Stimulated activated CD4-positive, alpha-beta T cell treated with anti-CD3 and anti-CD28 coated beads, Interleukin-1b, Interleukin-23, amount 100 ng/mL, for 24 hours (primary cell): ENCODE measurements at regions not wholly inside any gene's neighbourhood (a gene's known extent, or its start where the extent isn't known, plus 50 kb on each side); places are given as distances from the start of the nearest gene placed in this dataset.

Experiments
- DNase-seq, 4 experiments: peaks; one replicate each; pipeline ENCODE4 v3.0.0-alpha.2; 2020; ENCODE audit warnings: low read depth in 4 of 4, low spot score in 1 of 4

DNA sequence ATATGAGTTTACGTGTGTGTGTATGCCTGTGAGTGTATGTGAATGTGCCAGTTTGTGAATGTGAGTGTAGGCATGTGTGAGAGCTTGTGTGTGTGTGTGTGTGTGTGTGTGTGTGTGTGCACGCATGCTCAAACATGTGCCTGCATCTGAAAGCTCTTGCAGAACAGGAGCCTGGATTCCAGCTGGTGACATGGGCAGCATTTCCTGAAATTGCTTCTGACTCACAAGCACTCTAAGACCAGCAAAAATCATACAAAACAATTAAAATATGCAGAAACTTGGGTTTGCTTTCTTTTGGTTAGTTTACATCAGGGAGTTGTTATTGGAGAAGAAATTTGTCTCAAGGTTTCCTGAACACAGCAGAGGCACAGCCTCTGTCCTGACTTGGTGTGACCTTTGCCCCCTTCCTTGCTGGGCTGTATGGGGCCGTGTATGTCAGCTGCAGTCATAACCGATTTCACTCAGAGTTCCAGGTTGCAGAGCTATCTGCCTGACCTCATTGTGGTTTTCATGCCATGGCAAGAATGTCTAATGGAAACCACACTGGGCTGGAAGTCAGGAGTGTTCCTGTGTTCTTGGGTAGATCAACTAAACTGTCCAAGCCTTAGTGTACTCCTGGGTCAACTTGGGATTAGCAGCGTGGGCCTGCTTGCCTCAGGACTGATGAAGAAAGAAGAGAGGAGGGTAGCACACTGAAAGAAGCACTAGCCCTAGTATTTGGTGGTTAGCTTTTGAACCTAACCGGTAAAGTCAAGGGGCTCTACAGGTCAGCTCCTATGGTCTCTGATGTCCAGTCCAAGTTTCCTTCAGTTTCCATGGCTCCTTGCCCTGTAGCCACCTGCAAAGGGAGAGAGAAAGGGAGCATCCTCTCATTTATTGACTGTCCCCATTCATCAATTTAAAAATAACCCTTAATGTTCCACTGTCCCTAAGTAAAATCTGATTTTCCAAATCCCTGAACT is 143.7 kb downstream of the SNX19 start:
- no peak for DNase-seq

DNA sequence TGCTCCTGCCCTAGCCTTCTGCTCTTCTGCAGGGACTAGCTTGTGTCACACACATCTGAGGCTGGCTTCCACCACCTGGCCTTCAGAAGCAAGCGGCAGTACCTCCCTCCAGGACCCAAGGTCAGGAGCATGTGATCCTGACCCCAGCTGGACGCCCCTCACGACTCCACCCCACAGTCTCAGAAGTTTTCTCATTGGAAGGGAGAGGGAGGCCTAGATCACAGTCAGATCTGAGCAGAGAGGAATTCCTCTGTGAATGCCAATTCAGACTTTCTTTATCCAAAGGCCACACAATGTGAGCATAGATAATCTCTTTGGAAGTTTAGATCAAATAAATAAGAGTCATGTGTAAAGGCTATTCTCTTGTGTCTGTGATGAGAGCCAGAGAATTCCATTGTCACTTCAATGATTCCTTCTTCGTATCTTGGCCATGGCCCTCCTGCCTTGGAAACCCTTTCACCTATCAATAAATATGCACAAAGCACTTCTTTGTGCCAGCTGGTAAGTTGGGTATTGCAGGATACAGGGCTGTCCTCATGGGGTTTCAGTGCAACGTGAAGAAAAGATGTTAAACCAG is 142.9 kb downstream of the SNX19 start:
- DNase-seq: no peak

GRCh38 chr11:130774703-130775102 is 141.6 kb downstream of the SNX19 start:
- DNase-seq: no peak

- no peak for DNase-seq
Observed at GRCh38 chr11:130775306-130776060, 140.8 kb downstream of the SNX19 start.

- no peak for DNase-seq
Observed at GRCh38 chr11:130776061-130776419, 140.2 kb downstream of the SNX19 start.

DNA sequence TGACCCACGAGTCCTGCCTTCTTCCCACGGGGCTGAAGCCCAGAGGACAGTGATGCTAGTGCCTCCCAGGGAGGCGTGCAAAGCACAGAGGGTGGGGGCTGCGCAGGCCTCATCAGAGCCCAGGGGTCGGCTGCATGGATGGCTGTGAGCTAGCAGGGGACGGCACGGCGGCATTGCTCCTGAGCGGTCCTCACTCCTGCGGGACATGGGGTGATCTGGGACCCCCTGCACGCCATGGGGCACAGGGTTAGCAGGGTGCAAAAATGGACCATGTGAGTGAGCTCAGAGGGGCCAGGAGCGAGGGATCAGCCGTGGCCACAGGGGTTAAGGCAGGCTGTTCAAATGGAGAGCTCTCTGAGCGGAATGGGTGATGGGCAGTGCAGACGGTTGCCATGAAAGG is 138.3 kb downstream of the SNX19 start:
- DNase-seq: no peak

GRCh38 chr11:130778705-130779104 is 137.6 kb downstream of the SNX19 start:
- DNase-seq: no peak

GRCh38 chr11:130779267-130779666 is 137.0 kb downstream of the SNX19 start:
- DNase-seq: no peak

- no peak for DNase-seq
Observed at GRCh38 chr11:130779943-130780342, 136.3 kb downstream of the SNX19 start.

GRCh38 chr11:130780437-130780836 is 135.8 kb downstream of the SNX19 start:
- no peak for DNase-seq

DNA sequence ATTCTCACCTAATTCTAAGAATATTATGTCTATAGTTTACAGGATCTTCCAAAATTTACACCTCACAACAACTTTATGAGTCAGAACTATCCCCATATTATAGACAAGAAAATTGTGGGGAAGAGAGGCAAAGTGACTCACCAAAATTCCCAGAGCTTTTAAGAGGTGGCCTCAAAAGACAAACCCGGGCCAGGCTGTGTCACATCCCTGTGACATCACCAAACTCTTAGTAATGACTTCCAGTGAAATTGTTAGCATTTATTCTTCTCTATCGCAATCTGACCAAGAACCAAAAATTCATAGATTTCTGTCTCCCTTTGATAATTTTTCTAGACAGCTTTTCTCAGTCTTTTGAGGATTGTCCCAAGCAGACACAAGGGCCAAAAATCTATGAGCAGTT is 134.3 kb downstream of the SNX19 start:
- DNase-seq: no peak

- no peak for DNase-seq
Observed at GRCh38 chr11:130782361-130783222, 133.7 kb downstream of the SNX19 start.

DNA sequence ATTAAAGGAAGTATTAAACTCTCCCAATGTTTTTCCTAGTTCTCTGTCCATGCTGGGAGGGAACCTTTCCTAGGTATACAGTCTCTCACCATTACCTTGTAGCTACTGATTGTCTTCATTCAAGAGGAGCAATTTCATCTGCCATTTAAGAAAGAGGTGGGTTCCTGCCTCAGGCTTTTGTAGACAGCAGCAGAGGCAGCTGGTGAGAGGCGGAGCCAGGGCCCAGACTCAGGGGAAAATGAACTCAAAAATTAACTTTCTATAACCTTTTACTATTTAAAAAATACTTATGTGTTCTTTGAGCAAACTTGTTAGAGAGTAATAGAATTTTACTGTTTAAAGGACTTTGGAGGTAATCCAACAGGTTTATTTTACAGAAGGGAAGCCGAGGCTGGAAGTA is 133.0 kb downstream of the SNX19 start:
- DNase-seq: no peak

DNA sequence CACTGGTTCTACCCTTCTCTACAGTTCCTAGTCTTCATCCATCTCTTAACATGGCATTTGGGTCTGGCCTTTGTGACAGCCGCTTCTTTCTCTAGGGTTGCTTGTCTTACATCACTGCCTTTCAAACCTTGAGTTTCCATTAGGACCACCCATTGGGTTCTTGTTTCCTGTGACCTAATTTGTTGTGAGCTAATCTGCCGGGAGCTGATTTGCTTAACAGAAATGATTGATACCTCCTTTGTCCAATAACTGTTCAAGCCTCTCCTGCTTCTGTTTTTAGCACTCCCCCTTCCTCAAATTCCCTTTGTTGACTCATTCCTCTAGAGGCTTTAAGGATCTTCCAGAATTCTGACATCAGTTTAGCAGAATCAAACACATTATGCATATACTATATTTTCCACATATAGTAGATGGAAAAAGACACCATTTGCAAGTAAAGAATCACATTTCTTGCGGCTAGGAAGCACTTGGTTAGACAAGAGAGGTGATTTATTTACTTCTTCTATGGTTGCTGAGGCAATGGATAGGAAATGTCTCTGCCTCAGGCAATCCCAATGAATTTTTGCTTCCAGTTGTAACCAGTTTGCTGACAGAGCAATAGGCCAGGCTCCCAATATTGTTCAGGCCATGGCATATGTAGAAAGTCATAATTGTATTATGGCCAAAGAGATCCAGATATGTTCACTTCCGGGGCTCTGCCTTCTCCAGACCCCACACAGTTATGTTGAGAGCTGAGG is 130.7 kb downstream of the SNX19 start:
- no peak for DNase-seq

DNA sequence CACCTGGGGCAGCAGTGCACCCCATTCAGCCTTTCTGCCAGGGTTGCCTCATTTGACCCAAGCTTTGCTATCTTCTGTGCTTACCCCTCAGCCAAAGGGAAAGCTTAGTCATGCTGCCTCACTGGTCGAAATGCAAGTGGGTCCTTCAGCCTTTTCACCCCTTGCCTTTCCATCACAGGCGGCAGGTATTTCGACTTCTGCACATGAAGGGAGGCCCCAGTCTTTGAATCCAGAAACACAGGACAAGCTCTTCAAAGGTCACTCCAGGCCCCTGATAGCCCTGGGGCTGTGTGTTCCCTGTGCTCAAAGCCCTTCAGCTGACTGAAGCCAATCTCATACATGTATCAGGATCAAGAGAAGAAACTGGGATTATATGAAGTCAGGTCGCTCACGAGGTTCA is 129.7 kb downstream of the SNX19 start:
- no peak for DNase-seq

GRCh38 chr11:130787092-130787616 is 129.1 kb downstream of the SNX19 start:
- no peak for DNase-seq

- DNase-seq: no peak
Observed at GRCh38 chr11:130787973-130788570, 128.2 kb downstream of the SNX19 start.

GRCh38 chr11:130789056-130789640 is 127.1 kb downstream of the SNX19 start:
- no peak for DNase-seq

GRCh38 chr11:130790689-130791088 is 125.6 kb downstream of the SNX19 start:
- no peak for DNase-seq
